WTC11 (cell line): ENCODE measurements at regions not wholly inside any gene's neighbourhood (a gene's known extent, or its start where the extent isn't known, plus 50 kb on each side); places are given as distances from the start of the nearest gene placed in this dataset.

Experiments used
- CTCF ChIP-seq: fragments of 200-600 bp; IDR thresholded peaks from 2 replicates; pipeline ENCODE4 v1.8.0; 2022; ENCODE audit warnings: antibody characterized with exemption
- E2F1 ChIP-seq: sonication (generic); formaldehyde crosslinking; IDR thresholded peaks from 2 replicates; pipeline ENCODE4 v1.8.0; 2022; ENCODE audit warnings: mild to moderate bottlenecking, missing genetic modification reagents
- FOXP4 ChIP-seq: sonication (generic); formaldehyde crosslinking; IDR thresholded peaks from 2 replicates; pipeline ENCODE4 v1.8.0; 2022; ENCODE audit warnings: mild to moderate bottlenecking, missing genetic modification reagents
- JUN ChIP-seq: sonication (generic); formaldehyde crosslinking; IDR thresholded peaks from 2 replicates; pipeline ENCODE4 v1.8.0; 2023; ENCODE audit warnings: mild to moderate bottlenecking, missing genetic modification reagents
- MAX ChIP-seq: sonication (generic); formaldehyde crosslinking; IDR thresholded peaks from 2 replicates; pipeline ENCODE4 v1.8.0; 2022; ENCODE audit warnings: mild to moderate bottlenecking, missing genetic modification reagents
- MLX ChIP-seq: sonication (generic); formaldehyde crosslinking; IDR thresholded peaks from 2 replicates; pipeline ENCODE4 v1.8.1; 2023; ENCODE audit warnings: mild to moderate bottlenecking, missing genetic modification reagents, moderate library complexity
- TEAD4 ChIP-seq: sonication (generic); formaldehyde crosslinking; IDR thresholded peaks from 2 replicates; pipeline ENCODE4 v1.8.0; 2022; ENCODE audit warnings: mild to moderate bottlenecking, missing genetic modification reagents
- USF2 ChIP-seq: sonication (generic); formaldehyde crosslinking; IDR thresholded peaks from 2 replicates; pipeline ENCODE4 v1.8.1; 2023; ENCODE audit warnings: mild to moderate bottlenecking, missing genetic modification reagents, moderate library complexity
- ZBTB21 ChIP-seq: sonication (generic); formaldehyde crosslinking; IDR thresholded peaks from 2 replicates; pipeline ENCODE4 v1.8.1; 2023; ENCODE audit warnings: mild to moderate bottlenecking, missing genetic modification reagents, borderline replicate concordance

GRCh38 chr10:130577039-130577438, 440.8 kb downstream of the GLRX3 start:
- TF ChIP-seq USF2 (CRISPR knock-in tag) = no peak
- no peak for TF ChIP-seq ZBTB21 (CRISPR knock-in tag)
- no peak for TF ChIP-seq CTCF
- TF ChIP-seq TEAD4 (CRISPR knock-in tag) = no peak
- TF ChIP-seq JUN (CRISPR knock-in tag) = no peak
- no peak for TF ChIP-seq FOXP4 (CRISPR knock-in tag)
- TF ChIP-seq E2F1 = no peak
- TF ChIP-seq MLX (CRISPR knock-in tag) = no peak
- TF ChIP-seq MAX (CRISPR knock-in tag) = no peak
